ENCODE measurements at regions not wholly inside any gene's neighbourhood (a gene's known extent, or its start where the extent isn't known, plus 50 kb on each side); places are given as distances from the start of the nearest gene placed in this dataset.

DNA sequence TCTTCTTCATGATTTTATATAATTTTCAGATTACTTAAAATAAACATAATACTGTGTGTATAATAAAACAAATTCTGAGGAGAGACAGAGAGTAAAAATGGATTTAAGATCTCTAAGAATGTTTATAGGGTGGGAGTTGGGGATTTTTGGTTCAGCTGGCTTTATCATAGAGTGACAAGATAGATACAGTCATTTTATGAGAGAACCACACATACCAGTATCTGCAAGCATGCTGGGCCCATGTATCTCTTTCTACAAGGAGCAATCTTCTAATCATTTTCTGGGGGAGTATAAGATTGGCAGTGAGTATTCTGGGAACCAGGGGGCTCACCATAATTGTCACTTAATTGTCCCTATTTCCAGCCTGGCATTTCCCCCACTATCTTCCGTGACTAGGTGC is 64.3 kb upstream of the DUSP10 start:
- DNase-seq (ENCODE audit: extremely low read depth in 1 of 11, low read depth in 9 of 11, low spot score in 4 of 11), result no peak

DNA sequence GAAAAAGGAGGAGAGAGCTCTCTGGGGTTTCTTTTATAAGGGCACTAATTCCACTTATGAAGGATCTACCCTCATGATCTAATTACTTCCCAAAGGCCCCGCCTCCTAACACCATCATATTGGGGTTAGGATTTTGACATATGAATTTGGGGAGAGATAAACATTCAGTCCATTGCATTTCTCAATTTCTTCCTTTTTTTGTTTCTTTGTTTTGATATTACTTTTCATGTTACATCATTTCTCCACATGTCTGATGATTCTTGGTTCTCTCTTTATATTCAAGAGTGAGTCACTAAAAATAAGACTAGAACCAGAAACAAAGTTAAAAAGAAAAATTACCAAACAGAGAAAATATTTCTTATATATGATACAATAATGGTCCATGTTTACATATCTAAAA is 63.2 kb upstream of the DUSP10 start:
- no peak for DNase-seq (ENCODE audit: extremely low read depth in 1 of 11, low read depth in 9 of 11, low spot score in 4 of 11)

- DNase-seq (ENCODE audit: extremely low read depth in 1 of 11, low read depth in 9 of 11, low spot score in 4 of 11), result no peak
Observed at GRCh38 chr1:221804303-221804702, 62.4 kb upstream of the DUSP10 start.

DNA sequence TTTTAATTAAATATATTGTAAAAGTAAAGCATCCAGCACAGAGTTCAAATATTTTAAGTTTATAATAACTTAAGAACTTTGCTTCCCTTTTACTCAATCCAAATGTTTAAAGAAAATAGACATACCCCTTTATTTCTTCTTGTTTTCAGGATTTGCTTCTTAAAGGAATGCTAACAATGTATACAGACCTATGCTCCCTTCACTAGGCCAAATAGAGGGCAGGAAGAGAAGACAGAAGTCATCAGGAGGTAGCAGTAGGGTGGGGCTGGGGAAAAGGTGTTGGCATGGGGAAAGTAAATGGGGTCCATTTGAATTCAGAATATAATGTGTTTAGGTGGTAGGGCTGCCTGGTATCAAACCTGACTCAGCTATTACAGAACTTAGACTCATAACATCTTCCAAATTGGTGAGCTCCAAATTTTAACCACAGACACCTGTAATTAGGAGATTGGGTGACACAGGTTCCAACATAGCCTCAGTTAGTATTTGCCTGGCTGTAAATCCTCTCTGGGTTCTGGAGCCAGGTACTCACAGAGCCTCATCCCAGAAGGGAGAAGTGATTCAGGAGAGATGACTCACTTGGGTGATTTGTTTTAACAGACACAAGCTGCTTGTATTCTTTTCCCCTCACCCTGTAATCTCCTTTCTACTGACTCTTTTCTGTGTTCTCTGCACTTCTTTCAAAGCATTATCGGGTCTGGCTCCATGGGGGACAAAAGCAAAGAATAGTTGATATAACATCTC is 60.1 kb upstream of the DUSP10 start:
- DNase-seq (ENCODE audit: extremely low read depth in 1 of 11, low read depth in 9 of 11, low spot score in 4 of 11), result no peak

DNA sequence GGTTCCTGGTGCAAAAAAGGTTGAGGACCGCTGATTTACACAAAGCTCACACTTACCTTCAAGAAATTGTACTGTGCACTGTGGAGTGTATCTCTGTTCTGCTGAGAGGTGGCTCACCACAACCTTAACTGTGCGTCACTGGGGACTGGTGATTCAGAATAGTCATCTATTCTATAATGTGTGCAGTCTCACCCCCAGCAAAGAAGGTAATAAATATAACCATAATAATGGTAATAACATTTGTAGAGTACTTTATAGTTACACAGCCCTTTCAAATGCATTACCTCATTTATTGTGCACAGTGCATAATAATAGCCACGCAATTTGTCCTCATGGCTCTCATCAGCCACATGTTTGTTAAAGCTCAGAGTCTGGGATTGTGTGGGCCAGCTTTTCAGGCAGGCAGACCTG is 59.4 kb upstream of the DUSP10 start:
- no peak for DNase-seq (ENCODE audit: extremely low read depth in 1 of 11, low read depth in 9 of 11, low spot score in 4 of 11)

DNA sequence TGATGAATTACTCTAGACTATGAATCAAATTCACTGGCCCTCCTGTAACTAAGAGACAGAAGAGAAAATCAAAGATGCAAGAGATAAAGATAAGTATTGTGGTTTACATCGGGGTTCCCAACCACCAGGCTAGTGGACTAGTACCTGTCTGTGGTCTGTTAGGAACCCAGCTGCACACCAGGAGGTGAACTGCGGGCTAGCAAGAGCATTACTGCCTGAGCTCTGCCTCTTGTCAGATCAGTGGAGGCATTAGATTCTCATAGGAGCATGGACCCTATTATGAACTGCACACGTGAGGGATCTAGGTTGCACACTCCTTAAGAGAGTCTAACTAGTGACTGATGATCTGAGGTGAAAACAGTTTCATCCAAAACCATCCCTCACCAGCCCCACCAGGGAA is 58.9 kb upstream of the DUSP10 start:
- no peak for DNase-seq (ENCODE audit: extremely low read depth in 1 of 11, low read depth in 9 of 11, low spot score in 4 of 11)

DNA sequence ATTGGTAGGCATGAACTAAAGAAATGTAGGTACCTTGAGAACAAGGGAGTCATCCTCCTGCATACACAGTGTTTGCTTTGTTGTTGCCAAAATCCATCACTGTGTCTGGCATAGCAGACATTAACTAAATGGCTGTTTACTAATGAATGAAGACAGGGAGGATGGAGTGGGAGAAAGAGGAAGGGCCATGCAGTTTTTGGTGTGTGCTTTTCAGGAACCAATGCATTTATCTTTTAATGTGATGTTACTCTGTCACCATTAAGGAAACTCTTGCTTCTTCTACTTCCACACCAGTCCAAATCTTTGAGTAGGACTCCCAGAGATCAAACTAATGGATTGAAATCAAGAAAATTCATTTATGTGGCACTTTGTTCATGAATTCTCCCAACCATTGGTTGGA is 55.6 kb upstream of the DUSP10 start:
- DNase-seq (ENCODE audit: extremely low read depth in 1 of 11, low read depth in 9 of 11, low spot score in 4 of 11), result no peak

- DNase-seq (ENCODE audit: extremely low read depth in 1 of 11, low read depth in 9 of 11, low spot score in 4 of 11), result no peak
Observed at GRCh38 chr1:221796700-221797099, 54.8 kb upstream of the DUSP10 start.

DNA sequence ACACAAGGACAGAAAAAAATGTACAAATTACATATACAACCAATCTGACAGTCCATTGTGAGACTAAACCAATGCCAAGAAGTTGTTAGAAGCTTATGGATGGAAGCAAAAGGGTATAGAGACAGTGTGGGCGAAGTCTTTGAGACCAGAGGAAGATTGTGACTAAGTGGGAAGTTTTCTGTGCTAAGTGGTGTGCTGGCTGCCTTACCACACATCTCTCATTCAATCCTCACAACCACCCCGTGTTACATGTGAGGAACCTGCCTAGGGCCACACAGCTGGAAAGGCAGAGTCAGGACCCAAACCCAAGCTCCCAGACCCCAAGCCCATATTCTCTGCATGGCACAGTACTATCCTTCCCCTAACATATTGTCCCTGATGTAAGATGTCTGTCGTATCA is 53.5 kb upstream of the DUSP10 start:
- DNase-seq (ENCODE audit: extremely low read depth in 1 of 11, low read depth in 9 of 11, low spot score in 4 of 11), result no peak

DNA sequence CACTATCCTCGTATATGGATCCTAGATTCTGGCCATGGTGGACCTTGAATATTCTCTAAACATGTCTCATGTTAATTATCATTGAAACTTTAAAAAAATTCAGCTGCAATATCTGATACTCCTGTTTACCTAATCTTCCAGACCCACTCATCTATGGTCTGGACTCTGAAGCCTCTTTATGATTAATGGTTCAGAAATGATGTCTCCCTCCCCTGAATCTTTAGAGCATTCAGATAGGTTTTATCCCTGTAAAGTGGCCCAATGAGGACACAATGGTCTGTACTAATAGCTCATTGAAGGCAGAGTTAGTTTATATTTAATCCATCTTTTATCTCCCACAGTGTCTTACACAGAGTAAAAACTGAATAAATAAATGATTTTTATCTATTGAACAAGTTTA is 53.0 kb upstream of the DUSP10 start:
- DNase-seq (ENCODE audit: extremely low read depth in 1 of 11, low read depth in 9 of 11, low spot score in 4 of 11), result no peak

DNA sequence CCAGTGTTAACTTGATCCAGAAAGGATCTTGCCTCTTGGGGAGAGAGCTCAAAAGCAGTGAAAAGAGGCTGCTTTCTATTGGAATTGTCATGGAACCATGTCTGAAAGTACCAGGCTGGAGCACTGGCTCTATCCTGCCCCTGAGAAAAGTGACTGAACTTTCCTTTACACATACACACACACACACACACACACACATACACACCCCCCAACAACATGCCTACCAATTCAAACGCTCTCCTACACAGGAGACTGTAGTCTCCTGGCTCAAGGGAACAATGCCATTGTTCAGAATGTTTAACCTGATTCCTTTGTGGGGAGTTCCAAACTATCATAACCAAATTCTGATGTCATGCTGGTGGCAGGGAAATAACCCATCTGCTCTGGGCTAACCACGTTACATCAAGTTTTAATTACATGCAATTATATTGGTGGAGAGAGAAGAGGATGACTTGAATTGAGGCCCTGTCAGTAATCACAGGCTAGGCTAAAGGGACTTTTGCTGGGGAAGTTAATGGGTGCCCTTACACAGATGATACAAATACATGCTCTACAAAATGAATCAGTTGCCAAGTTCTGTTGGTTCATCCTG is 52.3 kb upstream of the DUSP10 start:
- no peak for DNase-seq (ENCODE audit: extremely low read depth in 1 of 11, low read depth in 9 of 11, low spot score in 4 of 11)

DNA sequence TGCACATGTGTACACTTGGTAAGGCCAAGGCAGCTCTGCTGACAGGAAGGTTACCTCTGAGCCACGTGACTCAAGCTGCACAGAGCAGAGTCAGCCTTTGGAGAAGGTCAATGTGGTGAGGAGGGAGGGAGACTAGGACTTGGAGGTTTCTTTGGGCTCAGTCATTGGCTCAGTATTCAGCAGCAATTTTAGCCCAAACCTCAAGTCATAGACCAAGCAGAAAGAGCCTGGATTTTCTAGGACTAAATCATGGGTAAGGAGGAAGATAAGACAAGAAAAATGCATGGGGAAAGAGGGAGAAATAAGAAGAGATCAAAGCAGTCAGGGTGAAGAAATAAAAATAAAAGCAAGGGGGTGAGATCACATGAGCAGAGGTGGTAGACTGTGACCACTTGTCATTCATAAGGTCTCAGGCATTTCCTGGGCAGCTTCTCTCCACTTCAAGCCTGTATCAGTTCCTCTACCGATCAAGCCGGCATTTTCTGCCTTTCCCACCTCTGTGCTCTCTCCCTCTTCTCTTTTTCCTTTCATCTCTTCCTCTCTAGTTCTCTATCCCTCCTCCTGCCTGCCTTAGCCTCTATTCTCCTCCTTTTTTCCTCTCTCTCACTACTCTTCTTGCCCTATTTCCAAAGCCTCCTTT is 51.7 kb upstream of the DUSP10 start:
- DNase-seq (ENCODE audit: extremely low read depth in 1 of 11, low read depth in 9 of 11, low spot score in 4 of 11), result no peak

GRCh38 chr1:221791846-221792245 is 50.0 kb upstream of the DUSP10 start:
- no peak for DNase-seq (ENCODE audit: extremely low read depth in 1 of 11, low read depth in 9 of 11, low spot score in 4 of 11)
